ENCODE measurements at regions not wholly inside any gene's neighbourhood (a gene's known extent, or its start where the extent isn't known, plus 50 kb on each side); places are given as distances from the start of the nearest gene placed in this dataset.
"Not testable (repeated sequence)": the region's sequence is repeated elsewhere in the genome, so short reads cannot be mapped to it uniquely, and the experiment has no call there.

- H3K4me1 ChIP-seq: no peaks in the 10 kb centered on the region
- in situ Hi-C loops (cut with MboI; ENCODE audit: low sequenced_read_pairs in 4 of 4): no loop called here
- no peak for DNase-seq
- H3K9me3 ChIP-seq: no peaks in the 10 kb centered on the region
- no peak overlapping the region for H3K4me3 ChIP-seq
- ATAC-seq: no peak
- H3K27me3 ChIP-seq: no peaks in the 10 kb centered on the region
- no peak overlapping the region for H3K27ac ChIP-seq
- no peaks in the 10 kb centered on the region for H3K36me3 ChIP-seq
- TF ChIP-seq CTCF (IDR thresholded peaks at IDR 0.05 in 4 of 5, conservative IDR thresholded peaks at IDR 0.05 in 1 of 5) (no peak), POLR2A (IDR thresholded peaks at IDR 0.05) (no peak)
- intact Hi-C loops (cut with DNase I; ENCODE audit: low total_unique reads): no loop called here
Measured at GRCh38 chr10:25824050-25824449, 110.0 kb upstream of the MYO3A start.

- H3K36me3 ChIP-seq: no peaks in the 10 kb centered on the region
- DNase-seq: no peak
- intact Hi-C loops (cut with DNase I; ENCODE audit: low total_unique reads): no loop called here
- H3K27ac ChIP-seq: no peak overlapping the region
- H3K4me1 ChIP-seq: no peaks in the 10 kb centered on the region
- no peak for TF ChIP-seq CTCF (IDR thresholded peaks at IDR 0.05 in 4 of 5, conservative IDR thresholded peaks at IDR 0.05 in 1 of 5)
- no peak for TF ChIP-seq POLR2A (IDR thresholded peaks at IDR 0.05)
- no peaks in the 10 kb centered on the region for H3K9me3 ChIP-seq
- H3K27me3 ChIP-seq: no peaks in the 10 kb centered on the region
- no peak overlapping the region for H3K4me3 ChIP-seq
- in situ Hi-C loops (cut with MboI; ENCODE audit: low sequenced_read_pairs in 4 of 4): no loop called here
- ATAC-seq: no peak
Measured at GRCh38 chr10:25828475-25828874, 105.6 kb upstream of the MYO3A start.

GRCh38 chr10:25831080-25831479, 102.9 kb upstream of the MYO3A start:
- H3K4me3 ChIP-seq: no peak overlapping the region
- no peaks in the 10 kb centered on the region for H3K4me1 ChIP-seq
- H3K36me3 ChIP-seq: no peaks in the 10 kb centered on the region
- H3K27ac ChIP-seq: no peak overlapping the region
- no peaks in the 10 kb centered on the region for H3K9me3 ChIP-seq
- no peaks in the 10 kb centered on the region for H3K27me3 ChIP-seq
- ATAC-seq (no peak), DNase-seq (no peak)
- in situ Hi-C loops (cut with MboI; ENCODE audit: low sequenced_read_pairs in 4 of 4) (no loop called here), intact Hi-C loops (cut with DNase I; ENCODE audit: low total_unique reads) (no loop called here)
- TF ChIP-seq CTCF (IDR thresholded peaks at IDR 0.05 in 4 of 5, conservative IDR thresholded peaks at IDR 0.05 in 1 of 5) (no peak), POLR2A (IDR thresholded peaks at IDR 0.05) (no peak)

- ATAC-seq: no peak
- TF ChIP-seq POLR2A (IDR thresholded peaks at IDR 0.05) (no peak), CTCF (IDR thresholded peaks at IDR 0.05 in 4 of 5, conservative IDR thresholded peaks at IDR 0.05 in 1 of 5) (no peak)
- intact Hi-C loops (cut with DNase I; ENCODE audit: low total_unique reads): no loop called here
- no peaks in the 10 kb centered on the region for H3K4me1 ChIP-seq
- no peak for DNase-seq
- H3K36me3 ChIP-seq: no peaks in the 10 kb centered on the region
- H3K27ac ChIP-seq: no peak overlapping the region
- no peaks in the 10 kb centered on the region for H3K27me3 ChIP-seq
- in situ Hi-C loops (cut with MboI; ENCODE audit: low sequenced_read_pairs in 4 of 4): no loop called here
- H3K9me3 ChIP-seq: no peaks in the 10 kb centered on the region
- no peak overlapping the region for H3K4me3 ChIP-seq
Measured at GRCh38 chr10:25839683-25840082, 94.3 kb upstream of the MYO3A start.

DNA sequence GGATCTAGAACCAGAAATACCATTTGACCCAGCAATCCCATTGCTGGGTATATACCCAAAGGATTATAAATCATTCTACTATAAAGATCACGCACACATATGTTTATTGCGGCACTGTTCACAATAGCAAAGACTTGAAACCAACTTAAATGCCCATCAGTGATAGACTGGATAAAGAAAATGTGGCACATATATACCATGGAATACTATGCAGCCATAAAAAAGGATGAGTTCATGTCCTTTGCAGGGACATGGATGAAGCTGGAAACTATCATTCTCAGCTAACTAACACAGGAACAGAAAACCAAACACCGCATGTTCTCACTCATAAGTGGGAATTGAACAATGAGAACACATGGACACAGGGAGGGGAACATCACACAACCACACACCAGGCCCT, 93.2 kb upstream of the MYO3A start:
- H3K4me1 ChIP-seq; DNase-seq; intact Hi-C loops (cut with DNase I; ENCODE audit: low total_unique reads); H3K27me3 ChIP-seq; H3K4me3 ChIP-seq; in situ Hi-C loops (cut with MboI; ENCODE audit: low sequenced_read_pairs in 4 of 4); H3K27ac ChIP-seq; H3K36me3 ChIP-seq; H3K9me3 ChIP-seq; ATAC-seq: not testable (repeated sequence)
